OCI-LY7 (cell line): ENCODE measurements at regions not wholly inside any gene's neighbourhood (a gene's known extent, or its start where the extent isn't known, plus 50 kb on each side); places are given as distances from the start of the nearest gene placed in this dataset.

Experiments
- EZH2phosphoT487 ChIP-seq: fragments of 200-600 bp; sonication (generic); IDR thresholded peaks from 2 replicates; pipeline ENCODE4 v1.6.1; 2018; ENCODE audit warnings: low read depth, borderline replicate concordance, mild to moderate bottlenecking, mixed run types, antibody characterized with exemption, low read length, moderate library complexity, mixed read lengths
- TF ChIP-seq, protein P1 (sequence below): fragments of 200-600 bp; sonication (generic); conservative IDR thresholded peaks from 2 replicates; pipeline ENCODE4 v1.5.1; 2014; ENCODE audit warnings: mild to moderate bottlenecking, antibody characterized with exemption, low read length, moderate library complexity, mixed read lengths

GRCh38 chr12:24488906-24489619, 459.8 kb downstream of the BCAT1 start:
- TF ChIP-seq, protein P1, sequence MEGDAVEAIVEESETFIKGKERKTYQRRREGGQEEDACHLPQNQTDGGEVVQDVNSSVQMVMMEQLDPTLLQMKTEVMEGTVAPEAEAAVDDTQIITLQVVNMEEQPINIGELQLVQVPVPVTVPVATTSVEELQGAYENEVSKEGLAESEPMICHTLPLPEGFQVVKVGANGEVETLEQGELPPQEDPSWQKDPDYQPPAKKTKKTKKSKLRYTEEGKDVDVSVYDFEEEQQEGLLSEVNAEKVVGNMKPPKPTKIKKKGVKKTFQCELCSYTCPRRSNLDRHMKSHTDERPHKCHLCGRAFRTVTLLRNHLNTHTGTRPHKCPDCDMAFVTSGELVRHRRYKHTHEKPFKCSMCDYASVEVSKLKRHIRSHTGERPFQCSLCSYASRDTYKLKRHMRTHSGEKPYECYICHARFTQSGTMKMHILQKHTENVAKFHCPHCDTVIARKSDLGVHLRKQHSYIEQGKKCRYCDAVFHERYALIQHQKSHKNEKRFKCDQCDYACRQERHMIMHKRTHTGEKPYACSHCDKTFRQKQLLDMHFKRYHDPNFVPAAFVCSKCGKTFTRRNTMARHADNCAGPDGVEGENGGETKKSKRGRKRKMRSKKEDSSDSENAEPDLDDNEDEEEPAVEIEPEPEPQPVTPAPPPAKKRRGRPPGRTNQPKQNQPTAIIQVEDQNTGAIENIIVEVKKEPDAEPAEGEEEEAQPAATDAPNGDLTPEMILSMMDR = no peak
- TF ChIP-seq EZH2phosphoT487 = no peak
